Cardiac muscle cell (in vitro differentiated cells and primary cell): ENCODE measurements at regions not wholly inside any gene's neighbourhood (a gene's known extent, or its start where the extent isn't known, plus 50 kb on each side); places are given as distances from the start of the nearest gene placed in this dataset.

Experiments used
- DNase-seq, 2 donors: peaks; one replicate each; pipeline versions ENCODE4 v3.0.0 to v3.0.0-alpha.2; 2010 to 2017; ENCODE audit warnings: low read depth in 1 of 2, low spot score in 1 of 2
- H3K27ac ChIP-seq: fragments of 200-600 bp; sonication (generic); 2 replicates; pipeline ENCODE4 v1.5.1; 2016
- H3K27me3 ChIP-seq: fragments of 200-600 bp; sonication (generic); 2 replicates; pipeline ENCODE4 v1.6.0; 2016; ENCODE audit warnings: control low read depth
- H3K36me3 ChIP-seq: fragments of 200-600 bp; sonication (generic); 2 replicates; pipeline ENCODE4 v1.5.1; 2016; ENCODE audit warnings: control low read depth
- H3K4me1 ChIP-seq: fragments of 200-600 bp; sonication (generic); 2 replicates; pipeline ENCODE4 v1.8.1; 2017; ENCODE audit warnings: low read depth, mild to moderate bottlenecking, mixed run types
- H3K4me3 ChIP-seq: fragments of 200-600 bp; sonication (generic); 2 replicates; pipeline ENCODE4 v1.5.1; 2016; ENCODE audit warnings: mild to moderate bottlenecking
- H3K9me3 ChIP-seq: fragments of 200-600 bp; sonication (generic); 2 replicates; pipeline ENCODE4 v1.5.1; 2017; ENCODE audit warnings: low read depth, mild to moderate bottlenecking, control low read depth
- TF ChIP-seq, protein P1 (sequence below): IDR thresholded peaks from 2 replicates; pipeline ENCODE4 v1.5.1; 2012; ENCODE audit warnings: low read depth, mild to moderate bottlenecking, low read length

GRCh38 chr1:227449741-227450441 is 113.5 kb upstream of the ZNF678 start:
- Histone ChIP-seq H3K4me3 (no peak overlapping the region), H3K27ac (no peak overlapping the region), H3K4me1 (no peaks in the 10 kb centered on the region), H3K9me3 (no peaks in the 10 kb centered on the region), H3K27me3 (peaks cover 3% of the 10 kb centered on the region), H3K36me3 (no peaks in the 10 kb centered on the region)
- DNase-seq: no peak
- TF ChIP-seq, protein P1, sequence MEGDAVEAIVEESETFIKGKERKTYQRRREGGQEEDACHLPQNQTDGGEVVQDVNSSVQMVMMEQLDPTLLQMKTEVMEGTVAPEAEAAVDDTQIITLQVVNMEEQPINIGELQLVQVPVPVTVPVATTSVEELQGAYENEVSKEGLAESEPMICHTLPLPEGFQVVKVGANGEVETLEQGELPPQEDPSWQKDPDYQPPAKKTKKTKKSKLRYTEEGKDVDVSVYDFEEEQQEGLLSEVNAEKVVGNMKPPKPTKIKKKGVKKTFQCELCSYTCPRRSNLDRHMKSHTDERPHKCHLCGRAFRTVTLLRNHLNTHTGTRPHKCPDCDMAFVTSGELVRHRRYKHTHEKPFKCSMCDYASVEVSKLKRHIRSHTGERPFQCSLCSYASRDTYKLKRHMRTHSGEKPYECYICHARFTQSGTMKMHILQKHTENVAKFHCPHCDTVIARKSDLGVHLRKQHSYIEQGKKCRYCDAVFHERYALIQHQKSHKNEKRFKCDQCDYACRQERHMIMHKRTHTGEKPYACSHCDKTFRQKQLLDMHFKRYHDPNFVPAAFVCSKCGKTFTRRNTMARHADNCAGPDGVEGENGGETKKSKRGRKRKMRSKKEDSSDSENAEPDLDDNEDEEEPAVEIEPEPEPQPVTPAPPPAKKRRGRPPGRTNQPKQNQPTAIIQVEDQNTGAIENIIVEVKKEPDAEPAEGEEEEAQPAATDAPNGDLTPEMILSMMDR: no peak

DNA sequence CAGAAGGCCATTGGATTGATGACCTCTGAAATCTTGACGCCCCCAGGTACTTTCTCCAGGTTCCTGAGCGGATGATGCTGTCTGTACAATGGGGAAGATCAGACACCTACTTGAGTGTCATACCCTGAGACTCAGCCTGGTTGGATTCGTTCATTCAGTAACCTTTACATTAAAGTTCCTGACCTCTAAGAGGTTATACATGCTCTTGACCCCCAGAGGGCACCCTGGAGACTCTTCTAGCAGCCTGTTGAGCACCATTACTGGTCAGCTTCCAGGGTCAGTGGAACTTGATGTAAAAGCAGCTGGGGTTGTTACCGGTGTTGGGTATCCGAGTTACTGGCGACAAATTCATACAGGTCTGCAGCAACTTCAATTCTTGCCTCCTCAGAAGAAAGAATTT is 114.3 kb upstream of the ZNF678 start:
- Histone ChIP-seq H3K27ac (no peak overlapping the region), H3K27me3 (no peaks in the 10 kb centered on the region), H3K9me3 (no peaks in the 10 kb centered on the region), H3K4me1 (no peaks in the 10 kb centered on the region), H3K4me3 (no peak overlapping the region), H3K36me3 (no peaks in the 10 kb centered on the region)
- DNase-seq: peak; percentile 56 to 59
- TF ChIP-seq, protein P1: peak; percentile 44

DNA sequence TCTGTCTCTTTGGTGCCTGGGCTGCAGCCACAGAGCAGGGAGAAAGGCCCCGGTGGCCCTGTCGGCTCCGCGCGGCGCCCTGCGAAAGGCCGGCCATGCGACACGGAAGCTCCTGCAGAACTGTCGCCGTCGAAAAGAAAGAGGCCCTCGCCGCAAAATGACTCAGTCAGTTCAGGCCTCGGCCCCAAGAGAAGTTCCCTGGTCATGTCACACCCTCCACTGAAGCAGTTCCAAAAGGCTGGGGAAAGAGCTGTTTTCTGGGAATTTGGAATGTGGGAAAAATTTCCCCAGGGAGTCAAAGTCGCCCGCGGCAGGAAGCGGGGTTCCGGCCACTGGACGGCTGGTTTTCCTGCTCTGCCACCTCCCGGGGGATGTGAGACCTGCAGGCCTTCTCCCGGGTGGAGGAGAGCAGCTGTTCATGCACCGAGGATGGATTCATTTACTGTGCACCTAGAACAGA is 115.8 kb upstream of the ZNF678 start:
- H3K27me3 ChIP-seq: no peaks in the 10 kb centered on the region
- no peaks in the 10 kb centered on the region for H3K36me3 ChIP-seq
- no peak overlapping the region for H3K4me3 ChIP-seq
- H3K4me1 ChIP-seq: no peaks in the 10 kb centered on the region
- H3K9me3 ChIP-seq: no peaks in the 10 kb centered on the region
- no peak overlapping the region for H3K27ac ChIP-seq
- DNase-seq: peak in 1 of 2 donors; percentile 69
- TF ChIP-seq, protein P1: peak; percentile 63

- no peak overlapping the region for H3K4me3 ChIP-seq
- H3K9me3 ChIP-seq: no peaks in the 10 kb centered on the region
- no peaks in the 10 kb centered on the region for H3K36me3 ChIP-seq
- TF ChIP-seq, protein P1: no peak
- H3K27me3 ChIP-seq: no peaks in the 10 kb centered on the region
- no peak for DNase-seq
- H3K4me1 ChIP-seq: no peaks in the 10 kb centered on the region
- H3K27ac ChIP-seq: no peak overlapping the region
Measured at GRCh38 chr1:227445746-227446145, 117.6 kb upstream of the ZNF678 start.

DNA sequence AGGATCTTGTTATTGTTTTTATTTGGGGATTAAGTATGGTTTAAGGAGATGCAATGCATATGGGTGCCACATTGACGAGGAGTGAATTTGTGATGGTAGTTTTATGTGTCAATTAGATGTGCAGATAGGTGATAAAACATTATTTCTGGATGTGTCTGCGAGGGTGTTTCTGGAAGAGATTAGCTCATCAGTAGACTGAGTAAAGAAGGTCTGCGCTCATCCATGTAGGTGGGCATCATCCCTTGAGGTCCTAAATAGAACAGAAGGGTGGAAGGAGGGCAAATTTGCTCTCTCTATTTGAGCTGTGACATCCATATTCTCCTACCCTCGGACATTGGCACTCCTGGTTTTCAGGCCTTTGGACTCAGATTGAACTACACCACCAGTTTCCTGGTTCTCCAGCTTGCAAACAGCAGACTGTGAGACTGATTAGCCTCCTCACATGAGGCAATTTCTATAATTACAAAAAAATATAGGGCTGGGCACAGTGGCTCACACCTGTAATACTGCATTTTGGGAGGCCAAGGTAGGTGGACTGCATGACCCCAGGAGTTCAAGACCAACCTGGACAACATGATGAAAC is 118.2 kb upstream of the ZNF678 start:
- H3K36me3 ChIP-seq: no peaks in the 10 kb centered on the region
- TF ChIP-seq, protein P1: no peak
- no peaks in the 10 kb centered on the region for H3K9me3 ChIP-seq
- no peak overlapping the region for H3K4me3 ChIP-seq
- H3K27ac ChIP-seq: no peak overlapping the region
- H3K27me3 ChIP-seq: no peaks in the 10 kb centered on the region
- DNase-seq: no peak
- H3K4me1 ChIP-seq: no peaks in the 10 kb centered on the region
